ENCODE measurements at regions not wholly inside any gene's neighbourhood (a gene's known extent, or its start where the extent isn't known, plus 50 kb on each side); places are given as distances from the start of the nearest gene placed in this dataset.

- no peak overlapping the region for H3K4me3 ChIP-seq (ENCODE audit: low read depth, low read length)
- no peak for TF ChIP-seq CTCF (IDR thresholded peaks at IDR 0.05; ENCODE audit: low read depth, low read length)
Observed at GRCh38 chr5:159644053-159644452, 272.2 kb upstream of the ADRA1B start.

GRCh38 chr5:159645179-159645846 lies 271.0 kb upstream of the ADRA1B start:
- no peak for TF ChIP-seq CTCF (IDR thresholded peaks at IDR 0.05; ENCODE audit: low read depth, low read length)
- H3K4me3 ChIP-seq (ENCODE audit: low read depth, low read length): no peak overlapping the region

- TF ChIP-seq CTCF (IDR thresholded peaks at IDR 0.05; ENCODE audit: low read depth, low read length): no peak
Observed at GRCh38 chr5:159650803-159651202, 265.5 kb upstream of the ADRA1B start.

GRCh38 chr5:159655757-159656409 lies 260.4 kb upstream of the ADRA1B start:
- TF ChIP-seq CTCF (IDR thresholded peaks at IDR 0.05; ENCODE audit: low read depth, low read length): no peak
- H3K4me3 ChIP-seq (ENCODE audit: low read depth, low read length): no peak overlapping the region

More at GRCh38 chr5:159650803-159651202, 265.5 kb upstream of the ADRA1B start:
- no peak overlapping the region for H3K4me3 ChIP-seq (ENCODE audit: low read depth, low read length)

GRCh38 chr5:159657298-159657697 lies 259.0 kb upstream of the ADRA1B start:
- no peak overlapping the region for H3K4me3 ChIP-seq (ENCODE audit: low read depth, low read length)
- TF ChIP-seq CTCF (IDR thresholded peaks at IDR 0.05; ENCODE audit: low read depth, low read length): no peak

- H3K4me3 ChIP-seq (ENCODE audit: low read depth, low read length): no peak overlapping the region
- TF ChIP-seq CTCF (IDR thresholded peaks at IDR 0.05; ENCODE audit: low read depth, low read length): no peak
Observed at GRCh38 chr5:159657771-159658170, 258.5 kb upstream of the ADRA1B start.

GRCh38 chr5:159658266-159658925 lies 257.9 kb upstream of the ADRA1B start:
- H3K4me3 ChIP-seq (ENCODE audit: low read depth, low read length): no peak overlapping the region
- no peak for TF ChIP-seq CTCF (IDR thresholded peaks at IDR 0.05; ENCODE audit: low read depth, low read length)
